HG03378 (cell line): ENCODE measurements at regions not wholly inside any gene's neighbourhood (a gene's known extent, or its start where the extent isn't known, plus 50 kb on each side); places are given as distances from the start of the nearest gene placed in this dataset.

Experiments
- ATAC-seq: cut with Tn5 transposase; IDR thresholded peaks from one replicate; pipeline ENCODE4 v1.9.1; 2021; ENCODE audit warnings: mild to moderate bottlenecking, moderate library complexity; ENCODE audit not compliant: unreplicated experiment

GRCh38 chr13:76027131-76027530 lies 391.0 kb downstream of the LMO7 start:
- no peak for ATAC-seq

GRCh38 chr13:76025392-76025791 lies 389.3 kb downstream of the LMO7 start:
- no peak for ATAC-seq

- ATAC-seq: no peak
Observed at GRCh38 chr13:76024151-76024550, 388.0 kb downstream of the LMO7 start.

- no peak for ATAC-seq
Observed at GRCh38 chr13:76023652-76024051, 387.5 kb downstream of the LMO7 start.

GRCh38 chr13:76020421-76020955 lies 384.4 kb downstream of the LMO7 start:
- no peak for ATAC-seq

- no peak for ATAC-seq
Observed at GRCh38 chr13:76019421-76020044, 383.4 kb downstream of the LMO7 start.

- no peak for ATAC-seq
Observed at GRCh38 chr13:76017861-76018556, 381.9 kb downstream of the LMO7 start.

- peak; percentile 89 for ATAC-seq
Observed at GRCh38 chr13:76016799-76017400, 380.8 kb downstream of the LMO7 start.

- ATAC-seq: no peak
Observed at GRCh38 chr13:76014406-76015318, 378.5 kb downstream of the LMO7 start.

- ATAC-seq: no peak
Observed at GRCh38 chr13:76012091-76012721, 376.1 kb downstream of the LMO7 start.

GRCh38 chr13:76009267-76009890 lies 373.2 kb downstream of the LMO7 start:
- ATAC-seq: peak; percentile 76

GRCh38 chr13:76004416-76004815 lies 368.3 kb downstream of the LMO7 start:
- ATAC-seq: no peak

GRCh38 chr13:76000131-76000530 lies 364.0 kb downstream of the LMO7 start:
- ATAC-seq: no peak

GRCh38 chr13:75996582-75996981 lies 360.5 kb downstream of the LMO7 start:
- ATAC-seq: no peak

- no peak for ATAC-seq
Observed at GRCh38 chr13:75995966-75996365, 359.8 kb downstream of the LMO7 start.

GRCh38 chr13:75993823-75994222 lies 357.7 kb downstream of the LMO7 start:
- ATAC-seq: no peak

- no peak for ATAC-seq
Observed at GRCh38 chr13:75993241-75993640, 357.1 kb downstream of the LMO7 start.

- peak; percentile 100 for ATAC-seq
Observed at GRCh38 chr13:75986818-75987217, 350.7 kb downstream of the LMO7 start.

GRCh38 chr13:75985132-75985531 lies 349.0 kb downstream of the LMO7 start:
- no peak for ATAC-seq

- no peak for ATAC-seq
Observed at GRCh38 chr13:75978818-75979217, 342.7 kb downstream of the LMO7 start.
